Ramos (cell line): ENCODE measurements at regions not wholly inside any gene's neighbourhood (a gene's known extent, or its start where the extent isn't known, plus 50 kb on each side); places are given as distances from the start of the nearest gene placed in this dataset.
"Not testable (repeated sequence)": the region's sequence is repeated elsewhere in the genome, so short reads cannot be mapped to it uniquely, and the experiment has no call there.

Experiments
- in situ Hi-C: fragments of 300-500 bp; cut with MboI; formaldehyde crosslinking; loops from one replicate; pipeline ENCODE4 v1.14.3; 2022; ENCODE audit warnings: low sequenced_read_pairs; ENCODE audit not compliant: unreplicated experiment

DNA sequence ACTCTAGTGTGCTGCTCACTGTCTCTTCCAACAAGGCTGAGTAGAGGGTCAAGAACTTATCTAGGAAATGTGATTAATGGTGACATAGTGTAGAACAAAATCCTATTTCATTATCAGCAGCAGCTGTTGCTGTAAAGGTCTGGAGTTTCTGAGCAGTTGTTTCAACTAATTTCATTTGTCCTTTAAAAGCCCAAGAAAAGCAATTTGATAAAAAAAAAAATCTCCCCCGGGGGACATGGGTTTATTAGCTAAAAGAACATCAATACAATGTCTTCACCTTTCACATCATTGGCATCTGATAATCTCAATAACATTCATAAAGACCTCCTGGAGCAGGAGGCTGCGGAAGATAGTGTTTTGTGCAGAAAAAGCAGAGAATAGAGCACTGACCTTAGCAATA is 468.1 kb downstream of the KCTD16 start:
- in situ Hi-C loops = no loop called here

DNA sequence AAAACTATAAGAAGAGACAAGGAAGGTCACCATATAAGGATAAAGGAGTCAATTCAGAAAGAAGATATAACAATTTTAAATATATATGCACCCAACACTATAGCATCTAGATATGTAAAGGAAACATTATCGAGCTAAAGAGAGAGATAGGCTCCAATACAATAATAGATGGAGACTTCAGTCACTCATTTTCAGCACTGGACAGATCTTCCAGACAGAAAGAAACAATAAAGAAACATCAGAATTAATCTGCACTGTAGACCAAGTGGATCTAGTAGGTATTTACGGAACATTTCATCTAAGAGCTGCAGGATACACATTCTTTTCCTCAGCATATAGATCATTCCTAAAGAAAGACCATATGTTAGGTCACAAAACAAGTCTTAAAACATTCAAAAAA is 463.5 kb downstream of the KCTD16 start:
- in situ Hi-C loops = no loop called here

DNA sequence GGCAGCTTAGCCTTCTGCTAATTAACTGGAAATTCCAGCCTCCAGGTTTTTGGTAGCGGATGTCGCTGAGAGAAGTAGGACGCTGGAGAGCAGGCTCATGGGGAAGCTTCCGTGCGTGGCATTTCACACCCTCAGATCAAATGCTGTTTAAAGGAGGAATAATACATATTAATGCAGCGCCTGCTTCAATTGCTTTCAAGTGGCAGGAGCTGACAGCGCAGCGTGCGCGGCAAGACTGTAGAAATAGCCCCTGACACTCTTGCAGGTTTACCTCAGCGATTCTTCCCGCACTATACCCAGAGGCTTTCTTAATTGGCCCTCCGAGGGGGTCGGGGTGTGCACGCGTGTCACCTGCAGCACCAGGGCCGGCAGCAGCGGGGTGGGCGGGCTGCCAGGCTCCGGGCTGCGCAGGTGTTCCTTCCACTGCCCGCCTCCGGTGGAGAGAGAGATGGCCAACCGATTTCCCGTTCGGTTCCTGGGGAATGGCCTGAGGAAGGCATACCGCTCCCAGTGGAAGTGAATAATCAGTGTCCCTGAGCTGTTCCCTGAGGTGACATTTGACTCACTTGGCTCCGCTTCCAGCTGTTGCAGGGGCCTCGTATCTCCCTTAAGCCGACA is 427.9 kb downstream of the KCTD16 start:
- in situ Hi-C loops = no loop called here

DNA sequence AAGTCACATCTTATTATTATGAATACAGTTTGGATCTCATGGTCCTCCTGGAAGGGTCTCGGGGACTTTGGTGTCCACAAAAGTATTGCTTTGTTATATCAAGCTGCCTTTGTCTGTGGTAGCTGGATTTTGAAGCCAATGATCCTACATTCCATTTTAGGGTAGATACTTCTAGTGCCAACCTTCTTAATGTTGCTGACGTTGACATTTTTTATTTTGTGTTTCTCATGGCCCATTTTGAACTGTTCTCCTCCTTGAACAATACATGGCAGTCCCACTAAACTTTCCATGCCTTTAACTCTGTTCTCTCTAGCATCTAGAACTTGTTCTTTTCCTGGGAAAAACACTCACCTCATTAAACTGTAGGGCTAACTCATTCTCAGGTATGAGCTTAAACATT is 425.8 kb downstream of the KCTD16 start:
- in situ Hi-C loops = no loop called here

DNA sequence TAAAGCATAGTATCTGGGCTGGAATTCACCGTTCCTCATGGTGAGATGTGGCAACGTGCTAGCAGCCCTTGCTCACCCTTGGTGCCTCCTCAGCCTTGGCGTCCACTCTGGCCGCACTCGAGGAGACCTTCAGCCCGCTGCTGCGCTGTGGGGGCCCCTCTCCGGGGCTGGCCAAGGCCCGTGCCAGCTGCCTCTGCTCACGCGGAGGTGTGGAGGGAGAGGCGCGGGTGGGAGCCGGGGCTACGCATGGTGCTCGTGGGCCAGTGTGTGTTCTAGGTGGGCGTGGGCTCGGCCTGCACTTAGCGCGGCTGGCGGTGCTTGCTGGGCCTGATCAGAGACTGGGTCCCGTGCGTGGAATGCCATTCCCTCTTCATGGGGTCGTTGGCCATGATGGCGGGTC is 424.2 kb downstream of the KCTD16 start:
- in situ Hi-C loops = no loop called here

DNA sequence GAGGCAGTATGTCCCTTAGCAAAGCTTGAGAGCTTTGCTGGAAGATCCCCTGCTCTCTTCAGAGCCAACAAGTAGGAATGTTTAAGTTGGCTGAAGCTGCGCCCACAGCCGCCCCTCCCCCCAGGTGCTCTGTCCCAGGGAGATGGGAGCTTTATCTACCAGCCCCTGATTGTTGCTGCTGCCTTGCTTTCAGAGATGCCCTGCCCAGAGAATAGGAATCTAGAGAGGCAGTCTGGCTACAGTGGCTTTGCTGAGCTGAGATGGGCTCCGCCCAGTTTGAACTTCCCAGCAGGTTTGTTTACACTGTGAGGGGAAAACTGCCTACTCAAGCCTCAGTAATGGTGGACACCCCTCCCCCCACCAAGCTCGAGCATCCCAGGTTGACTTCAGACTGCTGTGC is 423.6 kb downstream of the KCTD16 start:
- in situ Hi-C loops = not testable (repeated sequence)

DNA sequence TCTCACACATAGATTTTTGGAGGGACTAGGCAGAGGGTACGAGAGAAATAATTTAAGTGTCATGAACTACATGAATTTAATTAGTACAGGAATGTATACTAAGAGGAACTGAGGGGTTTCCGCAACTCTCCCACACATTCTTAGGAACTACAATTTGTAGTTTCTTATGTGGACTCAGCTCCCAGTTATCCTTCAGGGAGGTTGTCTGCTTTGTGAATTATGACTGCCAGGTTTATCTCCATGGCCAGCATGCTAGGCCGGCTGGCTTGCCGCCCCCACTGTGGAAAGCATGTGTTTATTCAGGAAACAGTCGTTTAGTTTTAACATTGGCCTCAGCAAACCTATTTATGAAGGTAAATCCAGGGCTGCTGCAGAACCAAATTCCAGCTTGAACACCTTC is 415.0 kb downstream of the KCTD16 start:
- in situ Hi-C loops = no loop called here

DNA sequence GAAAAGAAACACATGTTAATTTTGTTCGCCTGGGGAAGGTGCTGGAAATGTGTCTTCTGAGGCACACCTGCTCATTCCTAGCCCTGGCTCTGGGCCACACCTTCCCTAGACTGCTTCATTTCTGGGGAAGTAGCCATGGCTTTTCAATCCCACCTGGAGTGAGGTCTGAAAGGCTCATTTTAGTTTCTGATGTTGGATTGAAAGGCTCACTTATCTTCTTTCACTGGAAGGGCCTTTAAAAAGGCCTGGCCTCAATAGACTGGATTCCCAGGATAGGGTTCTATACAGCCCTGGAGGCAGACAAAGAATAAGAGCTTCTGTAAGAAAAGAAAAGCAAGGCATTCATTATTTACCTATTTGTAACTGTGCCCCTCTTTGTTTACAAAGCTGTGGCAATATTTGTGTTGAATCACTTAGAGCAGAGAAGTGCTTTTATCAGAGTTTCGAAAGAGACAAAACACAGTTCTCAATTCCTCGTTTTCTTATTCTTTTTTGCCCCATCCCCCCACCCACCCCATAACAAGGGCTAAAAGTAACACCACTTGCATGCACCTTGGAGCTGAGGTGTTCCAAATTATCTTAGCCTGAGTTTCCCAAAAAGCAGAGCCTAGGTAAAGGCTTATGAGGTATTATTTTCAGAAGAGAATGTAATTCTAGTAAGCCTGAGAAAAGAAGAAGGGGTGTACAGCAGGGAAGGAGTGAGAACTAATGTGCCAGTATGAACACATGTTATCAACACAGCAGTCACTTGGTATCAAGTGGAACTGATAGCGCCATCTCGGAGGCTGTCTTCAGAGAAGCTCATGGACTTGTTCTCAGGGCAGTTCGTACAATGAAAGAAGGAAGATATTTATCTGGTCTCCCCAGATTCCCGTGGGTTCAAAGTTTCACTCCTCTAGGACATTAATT is 413.1 kb downstream of the KCTD16 start:
- in situ Hi-C loops = no loop called here

DNA sequence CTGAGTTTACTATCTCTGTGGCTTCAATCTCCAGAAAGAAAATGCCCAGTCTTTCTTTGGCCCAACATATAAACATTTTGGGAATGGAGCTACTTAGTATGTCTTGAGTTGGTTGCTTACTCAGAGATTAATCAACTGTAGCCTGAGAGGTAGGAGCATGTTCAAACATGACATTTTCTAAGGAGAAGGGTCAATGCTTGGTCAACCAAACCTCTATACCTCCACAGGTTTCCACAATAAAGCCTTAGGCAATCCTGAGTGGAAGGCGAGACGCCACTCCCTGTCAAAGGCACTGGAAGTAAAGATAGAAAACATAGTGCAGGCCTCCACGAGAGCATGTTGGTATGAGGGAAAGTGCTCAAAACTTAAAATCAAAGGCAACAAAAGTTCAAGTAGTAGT is 411.4 kb downstream of the KCTD16 start:
- in situ Hi-C loops = no loop called here

DNA sequence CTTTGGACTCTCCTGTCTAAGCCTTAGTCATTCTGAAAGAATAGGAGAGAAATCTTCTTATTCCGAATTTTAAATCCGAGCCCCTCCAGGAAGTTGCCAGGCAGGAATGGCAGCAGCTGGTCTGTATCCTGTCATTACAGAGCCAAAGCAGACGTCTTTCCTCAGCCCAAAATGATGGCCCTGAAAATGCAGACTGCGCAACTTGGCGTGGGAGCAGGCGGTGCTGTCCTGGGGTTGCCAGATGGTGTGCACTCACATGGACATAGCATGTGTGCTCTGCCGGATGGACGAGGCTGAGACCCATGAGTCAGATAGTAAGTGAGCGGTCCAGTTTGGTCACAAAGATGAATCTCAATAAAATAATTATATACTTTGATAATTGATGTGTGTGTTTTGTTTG is 410.4 kb downstream of the KCTD16 start:
- in situ Hi-C loops = no loop called here

DNA sequence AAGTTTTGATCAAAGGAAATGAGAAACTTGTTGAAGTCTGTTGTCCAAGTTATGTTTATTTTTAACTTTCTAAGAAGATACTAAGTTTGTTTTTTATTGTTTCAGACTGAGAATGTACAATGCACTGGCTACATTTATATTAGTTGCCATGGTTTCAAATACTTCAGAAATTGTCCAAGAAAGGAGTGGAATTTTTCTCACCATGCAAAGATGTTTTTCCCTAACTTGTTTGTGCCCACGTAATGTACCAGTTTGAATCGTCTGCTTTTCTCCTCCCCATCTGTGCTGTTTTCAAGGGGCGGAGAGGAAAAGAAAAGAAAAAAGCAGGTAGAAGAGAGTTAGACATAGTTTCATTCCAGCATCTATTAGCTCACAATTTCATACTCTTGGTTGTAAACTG is 407.0 kb downstream of the KCTD16 start:
- in situ Hi-C loops = no loop called here

DNA sequence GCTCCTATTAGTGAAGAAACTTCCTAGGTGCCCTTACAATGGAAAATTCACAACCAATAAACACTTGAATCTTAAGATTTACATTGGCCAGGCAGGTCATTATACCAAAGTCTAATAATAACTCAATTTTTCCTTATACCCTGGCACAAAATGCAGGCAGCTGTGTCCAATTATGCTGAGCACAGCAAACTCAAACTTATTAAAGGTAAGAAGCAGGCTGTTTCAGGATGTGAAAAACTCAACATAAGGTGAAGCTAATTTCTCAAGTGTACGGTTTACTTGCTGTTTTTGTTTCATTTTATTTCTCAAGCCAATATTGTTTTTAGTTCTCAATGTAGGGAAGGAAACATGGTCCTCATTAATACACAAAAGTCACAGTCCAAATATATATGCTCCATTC is 405.1 kb downstream of the KCTD16 start:
- in situ Hi-C loops = no loop called here

DNA sequence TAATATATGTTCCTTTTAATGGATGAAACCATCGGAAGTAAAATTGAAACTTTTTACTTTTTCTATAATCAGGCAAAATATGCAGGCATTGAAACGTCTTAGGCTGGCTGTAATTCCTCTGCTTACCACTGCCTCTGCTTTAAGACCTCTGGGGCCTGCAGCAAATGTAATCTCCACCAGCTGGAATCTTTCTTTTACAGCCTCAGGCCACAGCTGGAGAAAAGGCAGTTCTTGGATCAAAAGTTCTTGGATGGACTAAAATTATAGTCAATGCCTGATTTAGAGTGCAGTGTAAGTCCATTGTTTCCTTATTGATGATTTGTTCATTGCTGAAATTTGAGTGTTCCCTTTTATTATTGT is 396.7 kb downstream of the KCTD16 start:
- in situ Hi-C loops = no loop called here

DNA sequence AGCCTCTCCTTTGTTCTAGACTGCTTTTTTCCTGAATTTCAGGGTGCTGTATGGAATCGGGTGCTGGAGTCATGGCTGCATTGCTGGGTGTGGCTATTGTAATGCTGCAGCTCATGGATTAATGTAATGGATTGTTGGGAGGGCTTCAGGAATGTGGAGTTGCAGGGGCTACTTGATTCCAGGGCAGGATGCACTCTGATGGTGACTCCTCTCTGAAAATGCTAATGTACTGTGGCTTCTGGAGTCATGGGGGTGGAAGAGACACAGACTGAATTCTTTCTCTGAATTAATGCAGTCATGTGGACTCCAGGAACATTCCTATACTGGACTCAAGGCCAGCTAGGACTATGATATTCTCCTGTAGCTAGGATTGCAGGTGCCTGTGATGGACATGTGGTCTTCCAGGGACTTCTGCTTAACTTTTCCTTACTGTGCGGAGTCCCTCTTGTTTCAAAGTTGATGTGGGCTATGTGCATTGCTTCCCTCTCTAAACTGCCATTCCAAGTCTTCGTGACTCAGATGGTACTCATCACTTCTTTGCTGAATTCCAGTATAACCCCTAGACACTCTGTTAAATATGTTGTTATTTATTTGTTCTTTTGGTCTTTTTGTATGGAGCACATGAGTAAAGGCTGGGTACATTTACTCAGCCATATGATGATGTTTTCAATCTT is 396.2 kb downstream of the KCTD16 start:
- in situ Hi-C loops = no loop called here

DNA sequence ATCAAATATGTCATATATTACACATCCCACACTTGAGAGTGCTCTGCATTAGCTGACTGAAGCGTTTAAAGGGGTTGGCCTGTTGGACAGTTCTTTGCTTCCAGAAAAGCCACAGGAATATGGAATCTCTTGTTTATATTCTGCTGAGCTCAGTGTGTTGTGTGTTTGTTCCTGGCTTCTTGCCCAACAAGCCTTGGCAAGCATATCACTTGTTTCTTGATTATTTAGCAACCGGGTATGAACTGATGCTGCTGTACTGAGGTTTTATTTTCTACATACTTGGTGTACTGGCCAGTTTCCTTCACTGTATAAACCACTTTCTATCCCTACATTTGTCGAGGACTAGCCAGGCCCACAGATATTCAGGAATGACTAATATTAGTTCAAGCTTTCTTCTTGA is 378.9 kb downstream of the KCTD16 start:
- in situ Hi-C loops = no loop called here

DNA sequence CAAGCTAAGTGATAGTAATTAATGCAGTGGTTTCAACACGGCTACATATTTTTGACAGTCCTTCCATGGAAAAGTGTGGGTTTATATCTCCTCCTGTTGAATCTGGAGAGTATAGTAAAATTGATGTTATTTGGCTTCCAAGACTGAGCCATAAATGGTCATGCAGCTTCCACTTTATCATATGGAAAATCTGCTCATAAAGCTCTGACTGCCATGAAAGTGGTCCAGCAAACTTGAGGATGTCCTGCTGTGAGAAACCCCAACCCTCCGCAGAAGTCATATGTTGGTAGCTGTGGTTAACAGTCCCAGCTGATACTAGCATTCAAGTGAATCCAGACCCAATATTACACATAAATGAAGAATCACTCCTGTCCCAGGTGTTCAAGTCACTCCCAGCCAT is 378.3 kb downstream of the KCTD16 start:
- in situ Hi-C loops = no loop called here

DNA sequence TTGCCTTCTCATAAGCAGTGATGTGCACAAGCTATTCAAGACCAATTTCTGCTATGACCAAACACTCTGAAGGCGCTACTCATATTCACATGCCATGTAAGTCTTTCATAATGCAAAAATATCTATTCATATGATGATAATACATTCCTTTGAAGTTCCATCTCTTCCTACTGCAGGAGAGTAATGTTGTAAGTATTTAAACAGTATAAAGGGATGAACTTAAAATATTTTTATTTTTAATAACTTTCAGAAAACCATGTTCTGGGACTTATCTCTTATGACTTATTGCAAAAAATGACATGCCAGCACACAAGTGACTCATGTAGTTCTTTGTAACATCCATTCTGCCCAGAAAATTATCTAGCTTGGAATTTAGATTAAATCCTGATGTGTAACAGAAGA is 376.4 kb downstream of the KCTD16 start:
- in situ Hi-C loops = no loop called here

DNA sequence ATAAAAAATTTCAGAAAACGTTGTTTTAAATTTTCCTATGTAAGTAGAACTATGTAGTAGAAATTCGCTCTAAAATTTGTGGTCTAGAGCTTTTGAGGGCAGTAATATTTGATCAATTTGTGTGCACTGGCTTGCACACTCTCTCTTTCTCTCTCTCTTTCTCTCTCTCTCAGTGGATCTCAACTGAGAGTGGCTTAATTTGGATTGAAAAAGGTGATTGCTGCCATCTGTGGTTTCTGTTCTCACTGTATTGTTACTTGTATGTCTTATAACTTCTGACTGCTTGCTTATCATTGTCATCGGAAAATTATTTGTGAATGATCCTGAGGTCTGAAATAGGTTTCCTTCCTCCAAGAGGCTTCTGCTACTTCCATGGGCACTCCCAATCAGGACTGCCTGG is 368.2 kb downstream of the KCTD16 start:
- in situ Hi-C loops = no loop called here
